MM.1S (cell line): ENCODE measurements at regions not wholly inside any gene's neighbourhood (a gene's known extent, or its start where the extent isn't known, plus 50 kb on each side); places are given as distances from the start of the nearest gene placed in this dataset.

ENCODE experiments used
- DNase-seq: peaks from one replicate; pipeline ENCODE4 v3.0.0-alpha.2; 2015
- H2AFZ ChIP-seq: fragments of 300-600 bp; sonication (generic); 2 replicates; pipeline ENCODE4 v1.6.0; 2016; ENCODE audit warnings: antibody characterized with exemption, low read length
- H3F3A ChIP-seq: fragments of 300-600 bp; sonication (generic); 2 replicates; pipeline ENCODE4 v1.6.1; 2016; ENCODE audit warnings: mild to moderate bottlenecking, antibody characterized with exemption, low read length, moderate library complexity, mixed read lengths; ENCODE audit not compliant: insufficient read depth
- H3K27ac ChIP-seq: fragments of 300-600 bp; sonication (generic); 2 replicates; pipeline ENCODE4 v1.5.1; 2016; ENCODE audit warnings: mild to moderate bottlenecking, low read length
- H3K27me3 ChIP-seq: fragments of 300-600 bp; sonication (generic); replicated peaks from 2 replicates; pipeline ENCODE4 v1.6.0; 2016; ENCODE audit warnings: low read length; ENCODE audit not compliant: insufficient read depth
- H3K36me3 ChIP-seq: fragments of 300-600 bp; sonication (generic); replicated peaks from 2 replicates; pipeline ENCODE4 v1.6.1; 2016; ENCODE audit warnings: mild to moderate bottlenecking, low read length, mixed read lengths; ENCODE audit not compliant: insufficient read depth
- H3K4me1 ChIP-seq: fragments of 300-600 bp; sonication (generic); 2 replicates; pipeline ENCODE4 v1.6.1; 2016; ENCODE audit warnings: low read length, mixed read lengths
- H3K4me2 ChIP-seq: fragments of 300-600 bp; sonication (generic); 2 replicates; pipeline ENCODE4 v1.6.0; 2016; ENCODE audit warnings: low read depth, low read length
- H3K4me3 ChIP-seq: fragments of 300-600 bp; sonication (generic); 2 replicates; pipeline ENCODE4 v1.5.1; 2016; ENCODE audit warnings: low read length, mixed read lengths
- H3K79me2 ChIP-seq: fragments of 300-600 bp; sonication (generic); 2 replicates; pipeline ENCODE4 v1.6.1; 2016; ENCODE audit warnings: mixed run types, low read length, mixed read lengths
- H3K9ac ChIP-seq: fragments of 300-600 bp; sonication (generic); 2 replicates; pipeline ENCODE4 v1.6.1; 2016; ENCODE audit warnings: low read length, mixed read lengths
- H3K9me2 ChIP-seq: fragments of 300-600 bp; sonication (generic); replicated peaks from 2 replicates; pipeline ENCODE4 v1.6.1; 2016; ENCODE audit warnings: mild to moderate bottlenecking, low read length, mixed read lengths; ENCODE audit not compliant: insufficient read depth
- H3K9me3 ChIP-seq: fragments of 300-600 bp; sonication (generic); replicated peaks from 2 replicates; pipeline ENCODE4 v1.6.1; 2016; ENCODE audit warnings: mild to moderate bottlenecking, low read length, mixed read lengths; ENCODE audit not compliant: insufficient read depth
- H4K20me1 ChIP-seq: fragments of 300-600 bp; sonication (generic); 2 replicates; pipeline ENCODE4 v1.6.1; 2016; ENCODE audit warnings: mild to moderate bottlenecking, low read length, moderate library complexity, mixed read lengths; ENCODE audit not compliant: insufficient read depth
- EZH2 ChIP-seq: fragments of 300-600 bp; sonication (generic); optimal IDR thresholded peaks from 2 replicates; pipeline ENCODE3; 2017; ENCODE audit warnings: low read depth, mild to moderate bottlenecking, antibody characterized with exemption, low read length, mixed read lengths
- EZH2phosphoT487 ChIP-seq: fragments of 300-600 bp; sonication (generic); IDR thresholded peaks from 2 replicates; pipeline ENCODE4 v1.6.1; 2018; ENCODE audit warnings: antibody characterized with exemption, low read length
- TF ChIP-seq, protein P1 (sequence below): fragments of 300-600 bp; sonication (generic); IDR thresholded peaks from 2 replicates; pipeline ENCODE4 v1.5.1; 2016; ENCODE audit warnings: antibody characterized with exemption, low read length, mixed read lengths

GRCh38 chr3:46127503-46127902, 80.6 kb downstream of the CCR1 start:
- H3K36me3 ChIP-seq: no peaks in the 10 kb centered on the region
- no peaks in the 10 kb centered on the region for H3K9me3 ChIP-seq
- H3K4me1 ChIP-seq: no peaks in the 10 kb centered on the region
- no peaks in the 10 kb centered on the region for H3K79me2 ChIP-seq
- no peaks in the 10 kb centered on the region for H3K9me2 ChIP-seq
- no peak for DNase-seq
- H3K4me3 ChIP-seq: no peak overlapping the region
- H3K4me2 ChIP-seq: no peak overlapping the region
- H3K27me3 ChIP-seq: no peaks in the 10 kb centered on the region
- no peak overlapping the region for H3K27ac ChIP-seq
- TF ChIP-seq EZH2phosphoT487 (no peak), EZH2 (no peak)
- TF ChIP-seq, protein P1, sequence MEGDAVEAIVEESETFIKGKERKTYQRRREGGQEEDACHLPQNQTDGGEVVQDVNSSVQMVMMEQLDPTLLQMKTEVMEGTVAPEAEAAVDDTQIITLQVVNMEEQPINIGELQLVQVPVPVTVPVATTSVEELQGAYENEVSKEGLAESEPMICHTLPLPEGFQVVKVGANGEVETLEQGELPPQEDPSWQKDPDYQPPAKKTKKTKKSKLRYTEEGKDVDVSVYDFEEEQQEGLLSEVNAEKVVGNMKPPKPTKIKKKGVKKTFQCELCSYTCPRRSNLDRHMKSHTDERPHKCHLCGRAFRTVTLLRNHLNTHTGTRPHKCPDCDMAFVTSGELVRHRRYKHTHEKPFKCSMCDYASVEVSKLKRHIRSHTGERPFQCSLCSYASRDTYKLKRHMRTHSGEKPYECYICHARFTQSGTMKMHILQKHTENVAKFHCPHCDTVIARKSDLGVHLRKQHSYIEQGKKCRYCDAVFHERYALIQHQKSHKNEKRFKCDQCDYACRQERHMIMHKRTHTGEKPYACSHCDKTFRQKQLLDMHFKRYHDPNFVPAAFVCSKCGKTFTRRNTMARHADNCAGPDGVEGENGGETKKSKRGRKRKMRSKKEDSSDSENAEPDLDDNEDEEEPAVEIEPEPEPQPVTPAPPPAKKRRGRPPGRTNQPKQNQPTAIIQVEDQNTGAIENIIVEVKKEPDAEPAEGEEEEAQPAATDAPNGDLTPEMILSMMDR: no peak
- no peak overlapping the region for H2AFZ ChIP-seq
- no peaks in the 10 kb centered on the region for H4K20me1 ChIP-seq
- no peak overlapping the region for H3K9ac ChIP-seq
- H3F3A ChIP-seq: no peaks in the 10 kb centered on the region

DNA sequence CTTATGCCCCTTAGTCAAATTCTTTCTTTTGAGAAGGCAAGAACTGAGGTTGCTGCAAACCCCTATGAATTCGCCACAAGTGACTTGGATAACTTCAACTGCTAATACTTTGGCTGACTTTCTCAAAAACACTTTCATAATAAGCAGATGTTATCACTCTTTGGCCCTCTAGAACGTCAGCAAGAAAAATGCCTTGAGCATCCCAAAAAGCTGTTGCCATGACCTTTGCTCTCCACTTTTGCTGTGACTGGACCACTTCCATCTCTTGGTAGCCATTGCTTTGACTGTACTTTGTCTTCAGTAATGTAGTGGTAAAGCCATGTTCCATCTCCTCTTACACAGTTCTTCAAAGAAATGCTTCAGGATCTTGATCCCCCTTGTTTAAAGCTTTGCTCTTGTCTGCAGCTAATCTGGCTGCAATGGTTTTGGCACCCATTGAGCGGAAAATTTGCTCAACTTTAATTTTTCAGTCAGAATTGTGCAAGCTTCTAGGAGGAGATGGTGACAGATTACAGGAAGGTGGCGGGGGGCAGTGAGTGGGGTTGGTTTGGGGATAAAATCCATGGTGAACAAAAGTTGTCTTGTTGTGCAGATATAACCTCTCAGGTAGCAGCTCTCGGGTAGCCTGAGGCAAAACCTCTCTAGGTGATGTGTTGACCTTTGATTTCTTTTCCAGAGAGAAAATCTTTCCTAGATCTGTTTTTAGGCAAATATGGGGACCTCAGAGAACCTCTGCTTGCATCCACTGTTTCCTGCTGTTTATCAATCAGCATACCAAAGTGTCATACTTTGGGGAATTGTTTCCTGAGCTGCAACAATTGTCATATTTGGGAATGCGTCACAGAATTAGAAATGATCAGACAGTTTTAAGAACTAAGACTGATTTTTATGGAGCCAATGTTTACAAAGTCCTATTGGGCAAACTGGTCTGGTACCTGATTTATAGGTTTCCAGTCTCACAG, 83.6 kb downstream of the CCR1 start:
- Histone ChIP-seq H3K27me3 (no peaks in the 10 kb centered on the region), H3K36me3 (no peaks in the 10 kb centered on the region), H3K27ac (no peak overlapping the region), H3K4me3 (no peak overlapping the region), H3K4me1 (no peaks in the 10 kb centered on the region), H3K9me3 (no peaks in the 10 kb centered on the region), H3K9ac (no peak overlapping the region), H3K79me2 (no peaks in the 10 kb centered on the region), H3F3A (no peaks in the 10 kb centered on the region), H2AFZ (no peak overlapping the region), H3K9me2 (no peaks in the 10 kb centered on the region), H3K4me2 (no peak overlapping the region), H4K20me1 (no peaks in the 10 kb centered on the region)
- DNase-seq: no peak
- TF ChIP-seq, protein P1: no peak

DNA sequence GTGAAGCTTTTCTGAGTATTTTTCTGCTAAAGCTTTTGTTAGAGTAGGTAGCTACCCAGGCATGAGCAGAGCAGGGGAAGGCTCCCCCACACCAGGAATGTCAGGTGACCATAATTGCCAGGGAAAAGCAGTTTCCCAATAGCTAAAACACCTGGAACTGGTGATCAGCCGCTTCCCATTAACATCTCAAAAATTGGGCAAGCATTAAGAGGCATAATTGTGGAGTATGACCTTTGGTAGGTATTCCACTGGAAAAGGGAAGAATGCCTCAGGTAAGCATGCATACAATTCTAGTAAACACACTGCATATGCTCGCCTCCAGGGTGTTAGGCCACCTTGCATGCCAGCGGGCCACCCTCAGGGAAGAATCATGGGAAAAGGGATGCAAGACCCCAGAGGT, 84.5 kb downstream of the CCR1 start:
- no peaks in the 10 kb centered on the region for H3K9me3 ChIP-seq
- H3K79me2 ChIP-seq: no peaks in the 10 kb centered on the region
- H3K27ac ChIP-seq: no peak overlapping the region
- no peaks in the 10 kb centered on the region for H3K4me1 ChIP-seq
- H3K9ac ChIP-seq: no peak overlapping the region
- DNase-seq: no peak
- H2AFZ ChIP-seq: no peak overlapping the region
- no peak overlapping the region for H3K4me3 ChIP-seq
- H3K36me3 ChIP-seq: no peaks in the 10 kb centered on the region
- H3K9me2 ChIP-seq: no peaks in the 10 kb centered on the region
- no peak overlapping the region for H3K4me2 ChIP-seq
- H4K20me1 ChIP-seq: no peaks in the 10 kb centered on the region
- no peaks in the 10 kb centered on the region for H3F3A ChIP-seq
- no peaks in the 10 kb centered on the region for H3K27me3 ChIP-seq
- TF ChIP-seq, protein P1: no peak
- no peak for TF ChIP-seq EZH2phosphoT487
- no peak for TF ChIP-seq EZH2
